ENCODE measurements at regions not wholly inside any gene's neighbourhood (a gene's known extent, or its start where the extent isn't known, plus 50 kb on each side); places are given as distances from the start of the nearest gene placed in this dataset.

GRCh38 chr4:100041646-100042045, 91.6 kb upstream of the H2AZ1 start:
- CTCF ChIA-PET = no interaction called here

DNA sequence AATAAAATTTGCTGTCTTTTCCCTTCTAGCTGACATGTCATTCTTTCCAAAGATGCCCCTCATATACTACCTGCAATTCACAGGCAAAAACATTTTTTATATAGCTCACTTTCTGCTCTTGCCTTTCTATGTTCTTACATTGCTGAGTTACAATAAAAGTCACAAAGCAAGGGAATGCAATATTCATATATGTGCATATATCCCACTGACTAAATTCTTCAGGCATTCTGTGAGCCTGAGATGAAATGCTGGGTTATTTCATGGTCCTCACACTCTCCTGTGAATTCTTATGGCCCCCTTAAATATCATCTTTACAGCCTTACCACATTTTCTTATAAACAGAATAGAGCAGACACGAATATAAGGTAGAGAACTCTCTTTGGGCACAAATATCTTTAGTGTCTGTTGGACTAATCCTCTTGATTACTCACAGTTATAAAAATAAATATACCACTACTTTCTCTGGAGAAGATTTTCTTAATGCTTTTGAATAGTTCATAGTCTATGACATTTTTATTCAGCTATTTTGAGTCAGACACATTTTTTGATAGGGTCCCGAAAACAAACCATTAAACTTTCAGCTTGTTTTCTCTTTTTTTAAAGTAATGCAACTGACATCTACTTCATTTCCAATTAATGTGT, 84.1 kb upstream of the H2AZ1 start:
- Histone ChIP-seq H3K36me3 (ENCODE audit: control insufficient read depth, insufficient read depth, low read length) (no peaks in the 10 kb centered on the region), H3K27me3 (ENCODE audit: control insufficient read depth, insufficient read depth, low read length) (no peaks in the 10 kb centered on the region), H3K4me3 (ENCODE audit: low read depth, low read length) (no peak overlapping the region)
- CTCF ChIA-PET = interaction anchor here (0.6 to 1.1 kb wide), 2 partner anchors 11 to 1051 kb away, joined by 3 to 4 read pairs; no protein-coding TSS in a partner anchor
- TF ChIP-seq, protein P1, sequence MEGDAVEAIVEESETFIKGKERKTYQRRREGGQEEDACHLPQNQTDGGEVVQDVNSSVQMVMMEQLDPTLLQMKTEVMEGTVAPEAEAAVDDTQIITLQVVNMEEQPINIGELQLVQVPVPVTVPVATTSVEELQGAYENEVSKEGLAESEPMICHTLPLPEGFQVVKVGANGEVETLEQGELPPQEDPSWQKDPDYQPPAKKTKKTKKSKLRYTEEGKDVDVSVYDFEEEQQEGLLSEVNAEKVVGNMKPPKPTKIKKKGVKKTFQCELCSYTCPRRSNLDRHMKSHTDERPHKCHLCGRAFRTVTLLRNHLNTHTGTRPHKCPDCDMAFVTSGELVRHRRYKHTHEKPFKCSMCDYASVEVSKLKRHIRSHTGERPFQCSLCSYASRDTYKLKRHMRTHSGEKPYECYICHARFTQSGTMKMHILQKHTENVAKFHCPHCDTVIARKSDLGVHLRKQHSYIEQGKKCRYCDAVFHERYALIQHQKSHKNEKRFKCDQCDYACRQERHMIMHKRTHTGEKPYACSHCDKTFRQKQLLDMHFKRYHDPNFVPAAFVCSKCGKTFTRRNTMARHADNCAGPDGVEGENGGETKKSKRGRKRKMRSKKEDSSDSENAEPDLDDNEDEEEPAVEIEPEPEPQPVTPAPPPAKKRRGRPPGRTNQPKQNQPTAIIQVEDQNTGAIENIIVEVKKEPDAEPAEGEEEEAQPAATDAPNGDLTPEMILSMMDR (IDR thresholded peaks at IDR 0.05; ENCODE audit: insufficient read depth, low read depth, low read length) = no peak
- DNase-seq (ENCODE audit: low read depth) = no peak
- POLR2A ChIA-PET = no interaction called here

More at GRCh38 chr4:100041646-100042045, 91.6 kb upstream of the H2AZ1 start:
- no peak for DNase-seq (ENCODE audit: low read depth)
- TF ChIP-seq, protein P1 (IDR thresholded peaks at IDR 0.05; ENCODE audit: insufficient read depth, low read depth, low read length) = no peak
- POLR2A ChIA-PET = no interaction called here
- Histone ChIP-seq H3K4me3 (ENCODE audit: low read depth, low read length) (no peak overlapping the region), H3K27me3 (ENCODE audit: control insufficient read depth, insufficient read depth, low read length) (no peaks in the 10 kb centered on the region), H3K36me3 (ENCODE audit: control insufficient read depth, insufficient read depth, low read length) (no peaks in the 10 kb centered on the region)

DNA sequence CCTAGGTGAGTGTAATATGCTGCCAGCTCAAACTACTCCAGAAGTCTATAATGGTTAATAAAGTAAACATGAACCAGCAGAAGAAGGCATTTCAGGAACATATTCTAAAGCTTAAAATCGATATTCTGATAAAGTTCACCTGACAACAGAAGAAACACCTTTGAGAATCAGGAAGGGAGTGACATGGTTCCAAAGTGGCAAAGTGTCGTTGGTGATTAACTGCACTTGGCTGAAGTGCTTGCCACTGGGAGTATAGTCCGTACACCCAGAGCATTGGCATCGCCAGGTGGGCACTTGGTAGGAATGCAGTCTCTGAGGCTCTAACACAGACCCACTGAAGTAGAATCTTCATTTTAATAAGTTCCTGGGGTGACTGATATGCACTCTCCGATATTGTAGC, 76.0 kb upstream of the H2AZ1 start:
- Histone ChIP-seq H3K4me3 (ENCODE audit: low read depth, low read length) (no peak overlapping the region), H3K36me3 (ENCODE audit: control insufficient read depth, insufficient read depth, low read length) (no peaks in the 10 kb centered on the region), H3K27me3 (ENCODE audit: control insufficient read depth, insufficient read depth, low read length) (peaks cover 4% of the 10 kb centered on the region)
- TF ChIP-seq, protein P1 (IDR thresholded peaks at IDR 0.05; ENCODE audit: insufficient read depth, low read depth, low read length) = no peak
- CTCF ChIA-PET = interaction anchor here (1.4 kb wide), 1 partner anchor 13 kb away, joined by 3 read pairs; no protein-coding TSS in a partner anchor
- POLR2A ChIA-PET = no interaction called here
- no peak for DNase-seq (ENCODE audit: low read depth)

GRCh38 chr4:100023800-100024199, 73.7 kb upstream of the H2AZ1 start:
- Histone ChIP-seq H3K27me3 (ENCODE audit: control insufficient read depth, insufficient read depth, low read length) (peaks cover 4% of the 10 kb centered on the region), H3K4me3 (ENCODE audit: low read depth, low read length) (no peak overlapping the region), H3K36me3 (ENCODE audit: control insufficient read depth, insufficient read depth, low read length) (no peaks in the 10 kb centered on the region)
- TF ChIP-seq, protein P1 (IDR thresholded peaks at IDR 0.05; ENCODE audit: insufficient read depth, low read depth, low read length) = no peak
- DNase-seq (ENCODE audit: low read depth) = no peak
- CTCF ChIA-PET = interaction anchor here (1.1 to 1.2 kb wide), 2 partner anchors 11 to 26 kb away, joined by 4 to 7 read pairs; no protein-coding TSS in a partner anchor
- POLR2A ChIA-PET = no interaction called here

- TF ChIP-seq, protein P1 (IDR thresholded peaks at IDR 0.05; ENCODE audit: insufficient read depth, low read depth, low read length) = no peak
- POLR2A ChIA-PET = no interaction called here
- H3K36me3 ChIP-seq (ENCODE audit: control insufficient read depth, insufficient read depth, low read length) = no peaks in the 10 kb centered on the region
- no peak for DNase-seq (ENCODE audit: low read depth)
- no peak overlapping the region for H3K4me3 ChIP-seq (ENCODE audit: low read depth, low read length)
- CTCF ChIA-PET = interaction anchor here (1.1 kb wide), 1 partner anchor 12 kb away, joined by 4 read pairs; no protein-coding TSS in a partner anchor
- peaks cover 4% of the 10 kb centered on the region for H3K27me3 ChIP-seq (ENCODE audit: control insufficient read depth, insufficient read depth, low read length)
These were observed 72.7 kb upstream of the H2AZ1 start for GRCh38 chr4:100022792-100023222.

All from BJ (cell line).